OCI-LY1 (cell line): ENCODE measurements at regions not wholly inside any gene's neighbourhood (a gene's known extent, or its start where the extent isn't known, plus 50 kb on each side); places are given as distances from the start of the nearest gene placed in this dataset.

Source experiments
- H2AFZ ChIP-seq: fragments of 200-600 bp; sonication (generic), shearing (Covaris generic); 2 replicates; pipeline ENCODE4 v1.6.0; 2014; ENCODE audit warnings: antibody characterized with exemption, mild to moderate bottlenecking, low read length
- H3F3A ChIP-seq: fragments of 200-600 bp; sonication (generic), shearing (Covaris generic); 2 replicates; pipeline ENCODE4 v1.6.0; 2014; ENCODE audit warnings: mild to moderate bottlenecking, antibody characterized with exemption, low read length, moderate library complexity; ENCODE audit not compliant: insufficient read depth
- H3K27ac ChIP-seq: fragments of 200-600 bp; sonication (generic); 2 replicates; pipeline ENCODE4 v1.5.1; 2014; ENCODE audit warnings: low read length, mixed run types, mild to moderate bottlenecking, low read depth; ENCODE audit not compliant: poor library complexity, severe bottlenecking
- H3K27me3 ChIP-seq: fragments of 200-600 bp; sonication (generic); 2 replicates; pipeline ENCODE4 v1.6.0; 2014; ENCODE audit warnings: antibody characterized with exemption, mild to moderate bottlenecking, low read length, moderate library complexity; ENCODE audit not compliant: insufficient read depth
- H3K36me3 ChIP-seq: fragments of 200-600 bp; sonication (generic); 2 replicates; pipeline ENCODE4 v1.6.1; 2014; ENCODE audit warnings: mild to moderate bottlenecking, antibody characterized with exemption, low read length, moderate library complexity, mixed read lengths; ENCODE audit not compliant: insufficient read depth
- H3K4me1 ChIP-seq: fragments of 200-600 bp; sonication (generic); 2 replicates; pipeline ENCODE4 v1.5.1; 2014; ENCODE audit warnings: mild to moderate bottlenecking, low read length, moderate library complexity; ENCODE audit not compliant: insufficient read depth, severe bottlenecking
- H3K4me2 ChIP-seq: fragments of 200-600 bp; sonication (generic), shearing (Covaris generic); 2 replicates; pipeline ENCODE4 v1.6.1; 2014; ENCODE audit warnings: low read length
- H3K4me3 ChIP-seq: fragments of 200-600 bp; sonication (generic); 2 replicates; pipeline ENCODE4 v1.5.1; 2014; ENCODE audit warnings: low read length, low read depth, mild to moderate bottlenecking, mixed read lengths; ENCODE audit not compliant: poor library complexity, severe bottlenecking
- H3K79me2 ChIP-seq: fragments of 200-600 bp; shearing (Covaris generic); 2 replicates; pipeline ENCODE4 v1.6.1; 2016; ENCODE audit warnings: mixed run types, low read length, mixed read lengths; ENCODE audit not compliant: insufficient read depth
- H3K9ac ChIP-seq: fragments of 200-600 bp; sonication (generic), shearing (Covaris generic); 2 replicates; pipeline ENCODE4 v1.6.1; 2014; ENCODE audit warnings: mild to moderate bottlenecking, low read length, mixed read lengths
- H3K9me2 ChIP-seq: fragments of 200-600 bp; sonication (generic), shearing (Covaris generic); 2 replicates; pipeline ENCODE4 v1.6.1; 2014; ENCODE audit warnings: low read depth, mild to moderate bottlenecking, low read length, mixed read lengths
- H3K9me3 ChIP-seq: fragments of 200-600 bp; shearing (Covaris generic); 2 replicates; pipeline ENCODE4 v1.6.1; 2014; ENCODE audit warnings: low read length, mixed read lengths
- H4K20me1 ChIP-seq: fragments of 200-600 bp; sonication (generic), shearing (Covaris generic); 2 replicates; pipeline ENCODE4 v1.6.0; 2016; ENCODE audit warnings: mild to moderate bottlenecking, low read length; ENCODE audit not compliant: insufficient read depth
- CTCF ChIP-seq: fragments of 200-600 bp; sonication (generic), shearing (Covaris generic); IDR thresholded peaks from 2 replicates; pipeline ENCODE4 v1.5.1; 2017; ENCODE audit warnings: mild to moderate bottlenecking, antibody characterized with exemption, low read length, moderate library complexity, mixed read lengths
- EZH2 ChIP-seq: fragments of 200-600 bp; sonication (generic), shearing (Covaris generic); IDR thresholded peaks from 2 replicates; pipeline ENCODE4 v1.8.0; 2017; ENCODE audit warnings: borderline replicate concordance, mixed run types, mild to moderate bottlenecking, antibody characterized with exemption, low read length, moderate library complexity, mixed read lengths

- no peaks in the 10 kb centered on the region for H4K20me1 ChIP-seq
- no peak overlapping the region for H3K4me2 ChIP-seq
- H3K9ac ChIP-seq: no peak overlapping the region
- no peak overlapping the region for H2AFZ ChIP-seq
- H3K4me1 ChIP-seq: no peaks in the 10 kb centered on the region
- H3K4me3 ChIP-seq: no peak overlapping the region
- no peaks in the 10 kb centered on the region for H3K27me3 ChIP-seq
- TF ChIP-seq CTCF: no peak
- TF ChIP-seq EZH2: no peak
- no peaks in the 10 kb centered on the region for H3K9me3 ChIP-seq
- no peaks in the 10 kb centered on the region for H3K9me2 ChIP-seq
- H3K79me2 ChIP-seq: no peaks in the 10 kb centered on the region
- no peaks in the 10 kb centered on the region for H3F3A ChIP-seq
- no peaks in the 10 kb centered on the region for H3K36me3 ChIP-seq
- no peak overlapping the region for H3K27ac ChIP-seq
Measured at GRCh38 chr6:71387179-71387578, 98.6 kb downstream of the OGFRL1 start.

GRCh38 chr6:71388068-71388744 is 99.6 kb downstream of the OGFRL1 start:
- Histone ChIP-seq H3K4me3 (no peak overlapping the region), H3K9ac (no peak overlapping the region), H3K9me3 (no peaks in the 10 kb centered on the region), H3K4me1 (no peaks in the 10 kb centered on the region), H3K27ac (no peak overlapping the region), H3K36me3 (no peaks in the 10 kb centered on the region), H3K9me2 (no peaks in the 10 kb centered on the region), H3K4me2 (no peak overlapping the region), H3K27me3 (no peaks in the 10 kb centered on the region), H3F3A (no peaks in the 10 kb centered on the region), H3K79me2 (no peaks in the 10 kb centered on the region), H2AFZ (no peak overlapping the region), H4K20me1 (no peaks in the 10 kb centered on the region)
- no peak for TF ChIP-seq CTCF
- no peak for TF ChIP-seq EZH2

GRCh38 chr6:71388856-71389527 is 100.4 kb downstream of the OGFRL1 start:
- Histone ChIP-seq H3K27me3 (no peaks in the 10 kb centered on the region), H3K79me2 (no peaks in the 10 kb centered on the region), H3K36me3 (no peaks in the 10 kb centered on the region), H3K9ac (no peak overlapping the region), H3K9me2 (no peaks in the 10 kb centered on the region), H3K27ac (no peak overlapping the region), H4K20me1 (no peaks in the 10 kb centered on the region), H3K4me3 (no peak overlapping the region), H2AFZ (no peak overlapping the region), H3K4me2 (no peak overlapping the region), H3F3A (no peaks in the 10 kb centered on the region), H3K4me1 (no peaks in the 10 kb centered on the region), H3K9me3 (no peaks in the 10 kb centered on the region)
- TF ChIP-seq CTCF (no peak), EZH2 (no peak)
